Sciatic nerve (tissue), 2 donors: ENCODE measurements at regions not wholly inside any gene's neighbourhood (a gene's known extent, or its start where the extent isn't known, plus 50 kb on each side); places are given as distances from the start of the nearest gene placed in this dataset.
"Not testable (repeated sequence)": the region's sequence is repeated elsewhere in the genome, so short reads cannot be mapped to it uniquely, and the experiment has no call there.

Source experiments
- ATAC-seq: fragments of 200-7000 bp; cut with Tn5 transposase; one replicate; pipeline ENCODE4 v1.9.1; 2020; ENCODE audit warnings: mild to moderate bottlenecking, moderate library complexity
- DNase-seq: peaks from one replicate; pipeline ENCODE4 v3.0.0-alpha.2; 2020; ENCODE audit warnings: low spot score
- intact Hi-C: fragments of 100-400 bp; cut with DNase I; formaldehyde crosslinking; loops from one replicate; pipeline ENCODE4 v1.14.2; 2022
- donor health status: DM: no; HTN: no; CAD: no.
- donor health status: DM: no; HTN: no; CAD: no.

GRCh38 chr1:112825075-112825474, 109.9 kb upstream of the PPM1J start:
- DNase-seq, intact Hi-C loops, ATAC-seq: not testable (repeated sequence)

- intact Hi-C loops, ATAC-seq, DNase-seq: not testable (repeated sequence)
Measured at GRCh38 chr1:112821307-112822063, 106.4 kb upstream of the PPM1J start.

- intact Hi-C loops = no loop called here
- DNase-seq = no peak
- peak; percentile 70 for ATAC-seq
Measured at GRCh38 chr1:112818990-112819689, 104.0 kb upstream of the PPM1J start.

GRCh38 chr1:112817555-112818373, 102.6 kb upstream of the PPM1J start:
- DNase-seq (no peak), ATAC-seq (no peak)
- intact Hi-C loops = no loop called here

- intact Hi-C loops = no loop called here
- DNase-seq = no peak
- no peak for ATAC-seq
Measured at GRCh38 chr1:112815376-112815775, 100.2 kb upstream of the PPM1J start.

- not testable (repeated sequence) for ATAC-seq, DNase-seq
- intact Hi-C loops = loop anchor here (5.0 kb wide), 1 partner anchor 228 kb away; no protein-coding TSS in a partner anchor
Measured at GRCh38 chr1:112814645-112815044, 99.5 kb upstream of the PPM1J start.

- peak; percentile 86 for DNase-seq
- ATAC-seq = peak; percentile 87
- intact Hi-C loops = loop anchor here (5.0 kb wide), 2 partner anchors 87 to 1098 kb away; partner anchors contain the start of gene DCLRE1B
Measured at GRCh38 chr1:112808861-112809684, 93.9 kb upstream of the PPM1J start.

- intact Hi-C loops = loop anchor here (5.0 kb wide), 2 partner anchors 86 to 1099 kb away; partner anchors contain the start of gene DCLRE1B
- DNase-seq (no peak), ATAC-seq (no peak)
Measured at GRCh38 chr1:112807999-112808398, 92.9 kb upstream of the PPM1J start.

- no peak for ATAC-seq
- no peak for DNase-seq
- intact Hi-C loops = loop anchor here (5.0 kb wide), 2 partner anchors 85 to 1100 kb away; partner anchors contain the start of gene DCLRE1B
Measured at GRCh38 chr1:112807117-112807516, 92.0 kb upstream of the PPM1J start.

- ATAC-seq = no peak
- no peak for DNase-seq
- intact Hi-C loops = loop anchor here (5.0 kb wide), 2 partner anchors 84 to 1101 kb away; partner anchors contain the start of gene DCLRE1B
Measured at GRCh38 chr1:112806090-112806642, 91.0 kb upstream of the PPM1J start.

- intact Hi-C loops = loop anchor here (5.0 kb wide), 2 partner anchors 83 to 1102 kb away; partner anchors contain the start of gene DCLRE1B
- no peak for DNase-seq
- no peak for ATAC-seq
Measured at GRCh38 chr1:112805155-112805853, 90.2 kb upstream of the PPM1J start.

- intact Hi-C loops = no loop called here
- DNase-seq (peak; percentile 77), ATAC-seq (peak; percentile 79)
Measured at GRCh38 chr1:112803906-112804762, 89.0 kb upstream of the PPM1J start.

GRCh38 chr1:112800289-112800688, 85.2 kb upstream of the PPM1J start:
- intact Hi-C loops = no loop called here
- no peak for DNase-seq
- no peak for ATAC-seq

GRCh38 chr1:112798292-112798691, 83.2 kb upstream of the PPM1J start:
- ATAC-seq (no peak), DNase-seq (no peak)
- intact Hi-C loops = no loop called here

- ATAC-seq (no peak), DNase-seq (no peak)
- intact Hi-C loops = no loop called here
Measured at GRCh38 chr1:112797224-112797623, 82.1 kb upstream of the PPM1J start.

GRCh38 chr1:112794654-112795239, 79.6 kb upstream of the PPM1J start:
- intact Hi-C loops = no loop called here

More at GRCh38 chr1:112794654-112795239, 79.6 kb upstream of the PPM1J start:
- no peak for DNase-seq
- no peak for ATAC-seq
